GM21526 (cell line): ENCODE measurements at regions not wholly inside any gene's neighbourhood (a gene's known extent, or its start where the extent isn't known, plus 50 kb on each side); places are given as distances from the start of the nearest gene placed in this dataset.

Experiments
- ATAC-seq: cut with Tn5 transposase; IDR thresholded peaks from one replicate; pipeline ENCODE4 v1.9.1; 2021; ENCODE audit warnings: moderate library complexity; ENCODE audit not compliant: unreplicated experiment, low FRiP score

DNA sequence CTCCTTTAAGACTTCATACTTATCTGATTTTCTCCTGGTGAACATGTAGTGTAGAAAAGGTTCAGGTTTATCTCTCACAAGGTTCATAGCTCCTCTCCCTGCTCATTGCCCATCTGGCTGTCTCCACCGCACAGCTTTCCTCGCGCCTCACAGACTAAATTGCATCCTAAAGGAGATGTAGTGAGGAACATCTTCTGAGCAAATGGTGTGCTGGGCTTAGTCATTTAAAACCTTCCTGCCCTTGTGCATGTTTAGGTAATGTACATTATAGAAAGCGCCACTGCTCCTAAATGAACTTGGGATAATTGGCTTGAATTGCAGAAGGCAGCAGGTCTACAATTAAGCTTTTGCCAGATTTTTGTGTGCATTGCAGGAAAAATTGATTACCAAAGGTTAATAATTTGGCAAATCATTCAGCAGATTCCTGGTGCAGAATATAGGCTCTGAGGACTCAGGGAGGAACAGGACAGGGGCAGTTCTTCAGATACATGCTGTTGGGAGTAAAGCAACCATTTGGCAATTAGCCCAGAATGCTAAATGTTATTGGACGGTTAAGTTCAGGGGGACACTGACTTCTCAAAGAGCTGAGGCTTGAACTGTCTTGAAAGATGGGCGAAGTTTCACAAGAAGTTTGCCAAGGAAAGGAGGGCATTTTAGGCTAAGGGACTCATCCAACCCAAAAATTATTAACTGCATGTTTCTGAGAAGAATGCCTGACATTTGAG, 108.4 kb upstream of the CLDN10 start:
- no peak for ATAC-seq

DNA sequence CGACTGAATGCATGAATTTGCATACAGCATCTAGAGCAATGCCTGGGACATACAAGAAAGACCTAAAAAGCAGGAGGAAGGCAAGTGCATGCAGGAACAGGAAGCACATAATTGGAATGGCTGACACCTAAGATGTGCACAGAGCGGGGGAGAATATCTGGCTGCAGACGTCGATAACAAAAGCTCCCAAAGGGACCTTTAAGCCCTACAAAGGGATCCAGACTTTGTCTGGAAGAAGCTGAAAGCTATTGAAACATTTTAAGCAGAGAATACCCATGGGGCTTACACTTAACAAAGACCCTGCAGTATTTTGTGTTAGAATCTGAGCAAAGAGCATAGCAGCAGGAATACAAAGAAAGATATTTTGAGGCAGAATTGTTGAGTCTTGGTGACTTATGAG, 107.4 kb upstream of the CLDN10 start:
- no peak for ATAC-seq

DNA sequence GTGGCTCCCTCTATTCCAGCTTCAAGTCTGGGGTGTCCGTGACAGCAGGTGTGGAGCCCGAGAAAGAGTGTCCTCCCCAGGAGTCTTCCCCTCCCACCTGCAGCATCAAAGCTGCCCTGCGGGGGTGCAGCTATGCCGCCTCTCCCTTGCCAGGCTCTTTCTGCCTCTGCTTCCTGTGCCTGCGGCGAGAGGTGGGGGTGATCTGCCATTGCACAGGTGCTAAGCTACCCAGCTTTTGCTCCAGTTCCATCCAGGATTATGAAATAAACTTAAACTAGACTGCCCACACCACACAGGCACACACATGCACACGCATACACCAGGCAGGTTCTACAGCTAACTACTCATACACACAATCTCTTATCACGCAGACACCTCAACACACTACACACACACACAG, 104.7 kb upstream of the CLDN10 start:
- no peak for ATAC-seq

DNA sequence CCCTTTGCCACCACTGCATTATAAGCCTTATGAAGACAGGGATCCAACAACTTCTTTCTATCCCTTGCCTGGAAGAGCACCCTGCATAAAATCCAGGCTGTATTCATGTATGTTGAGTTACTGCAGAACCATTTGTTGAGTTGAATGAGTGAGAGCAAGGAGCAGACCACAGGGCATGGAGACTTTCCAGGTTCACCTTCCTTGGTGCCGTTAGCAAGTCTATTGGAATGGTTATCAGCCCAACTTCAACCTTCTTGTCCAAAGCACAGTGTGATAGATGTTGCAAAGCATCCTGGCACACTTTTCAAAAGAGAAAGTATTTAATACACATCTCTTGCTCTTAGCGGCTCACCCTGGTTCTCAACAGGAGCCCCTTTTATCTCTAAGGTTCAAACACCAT, 100.9 kb upstream of the CLDN10 start:
- ATAC-seq: no peak

DNA sequence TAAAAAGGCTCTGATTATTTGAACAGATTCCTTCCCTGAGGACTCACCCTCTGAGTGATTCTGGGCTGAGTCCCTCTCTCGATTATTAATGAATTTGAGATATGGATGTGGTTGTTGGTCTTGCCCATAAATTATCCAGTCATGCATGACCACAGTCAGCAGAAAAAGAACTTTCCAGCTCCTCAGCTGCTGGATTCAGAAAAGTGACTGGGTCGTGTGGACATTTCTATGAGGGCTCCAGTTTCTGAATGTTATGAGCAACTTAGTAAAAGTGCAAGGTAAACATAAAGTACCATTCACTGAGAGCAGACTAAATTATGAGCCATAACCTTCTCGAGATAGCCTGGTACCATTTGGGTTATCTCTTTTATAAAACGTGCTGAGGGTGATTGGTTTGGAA, 100.1 kb upstream of the CLDN10 start:
- ATAC-seq: no peak

DNA sequence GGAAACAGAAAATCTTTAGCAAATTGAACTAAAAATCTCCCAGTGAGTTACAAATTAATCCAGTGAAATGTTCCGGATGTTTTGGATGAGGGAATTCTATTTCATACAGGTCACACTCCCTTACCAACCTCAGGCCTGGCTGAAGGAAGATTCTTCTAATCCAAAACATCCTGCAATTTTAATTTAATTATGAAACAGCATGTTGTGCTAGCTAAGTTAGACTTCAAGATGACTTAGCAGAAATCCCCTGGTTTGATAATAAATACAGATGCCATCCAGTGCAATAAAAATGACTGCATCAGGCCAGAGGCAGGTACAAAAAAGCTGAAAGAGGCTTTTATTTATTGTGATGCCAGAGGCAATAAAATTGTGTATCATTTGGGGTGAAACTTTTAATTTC, 96.7 kb upstream of the CLDN10 start:
- no peak for ATAC-seq

DNA sequence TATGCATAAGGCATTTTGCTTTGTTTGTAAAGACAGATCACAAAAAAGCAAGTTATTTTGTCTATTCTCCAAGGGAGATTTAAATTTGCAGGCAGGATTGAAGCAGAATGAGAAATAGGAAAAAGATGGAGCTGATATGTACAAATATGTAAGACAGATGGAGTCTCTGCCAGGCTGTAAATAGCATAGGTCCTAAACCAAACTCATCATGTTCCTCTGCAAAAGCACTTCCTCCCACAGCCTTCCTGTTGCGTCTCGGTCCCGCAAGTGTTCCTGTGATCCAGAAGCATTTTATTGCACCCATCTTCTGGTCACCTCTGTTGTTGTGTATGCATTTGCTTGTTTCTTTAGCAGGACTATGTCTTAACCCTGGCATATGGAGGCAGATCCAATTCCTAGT, 95.7 kb upstream of the CLDN10 start:
- no peak for ATAC-seq

DNA sequence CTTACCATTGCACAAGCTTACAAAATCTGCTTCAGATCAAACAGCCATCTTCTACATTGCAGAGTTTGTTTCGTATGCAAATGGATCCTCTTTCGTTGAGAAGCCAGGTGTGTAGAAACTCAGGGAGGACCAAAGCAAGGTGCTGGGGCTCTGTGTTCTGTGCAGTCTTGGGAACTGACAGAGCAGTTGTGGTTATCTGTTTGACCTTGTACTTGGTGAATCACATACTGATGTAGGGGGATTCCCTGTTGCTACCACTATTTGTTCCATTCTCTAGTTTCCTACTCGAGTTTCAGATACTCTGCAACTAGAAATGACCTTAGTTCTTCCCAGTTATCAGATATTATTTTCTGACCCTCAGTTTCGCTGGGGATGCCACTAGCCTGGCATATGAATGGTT, 95.2 kb upstream of the CLDN10 start:
- peak; percentile 98 for ATAC-seq

DNA sequence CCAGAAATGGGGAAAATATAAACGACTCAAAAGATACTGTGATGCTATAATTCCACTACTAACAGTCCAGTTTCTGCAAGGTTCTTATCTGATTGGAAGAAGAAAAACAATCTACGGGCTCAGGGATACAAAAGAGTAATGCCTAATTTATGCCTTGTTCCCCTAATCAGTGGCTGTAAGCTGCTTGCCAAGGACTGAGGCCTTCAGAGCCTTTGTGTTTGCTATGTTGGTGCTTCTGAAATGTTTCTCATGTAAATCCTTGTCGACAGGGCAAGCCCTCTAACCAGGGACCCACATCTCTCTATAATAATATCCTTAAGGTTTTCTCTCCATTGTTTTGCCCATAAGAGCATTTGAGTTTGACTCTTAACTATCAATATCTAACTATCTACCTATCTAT, 89.7 kb upstream of the CLDN10 start:
- ATAC-seq: no peak

DNA sequence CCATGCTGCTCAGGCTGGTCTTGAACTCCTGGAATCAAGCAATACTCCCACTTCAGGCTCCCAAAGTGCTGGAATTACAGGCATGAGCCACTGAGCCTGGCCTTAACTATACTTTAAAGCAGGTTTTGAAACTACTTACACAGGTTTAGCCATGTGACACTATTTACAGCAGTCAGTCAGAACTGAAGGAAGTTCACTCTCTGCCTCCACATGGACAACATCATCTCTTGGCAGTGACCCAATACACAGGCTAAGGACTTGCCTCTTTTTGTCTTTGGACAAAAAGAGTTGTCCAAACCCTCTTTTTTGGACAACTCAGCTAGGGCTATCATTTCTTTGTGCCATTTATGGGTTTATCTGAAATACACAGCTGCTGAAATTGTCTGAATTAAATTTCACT, 89.0 kb upstream of the CLDN10 start:
- no peak for ATAC-seq

DNA sequence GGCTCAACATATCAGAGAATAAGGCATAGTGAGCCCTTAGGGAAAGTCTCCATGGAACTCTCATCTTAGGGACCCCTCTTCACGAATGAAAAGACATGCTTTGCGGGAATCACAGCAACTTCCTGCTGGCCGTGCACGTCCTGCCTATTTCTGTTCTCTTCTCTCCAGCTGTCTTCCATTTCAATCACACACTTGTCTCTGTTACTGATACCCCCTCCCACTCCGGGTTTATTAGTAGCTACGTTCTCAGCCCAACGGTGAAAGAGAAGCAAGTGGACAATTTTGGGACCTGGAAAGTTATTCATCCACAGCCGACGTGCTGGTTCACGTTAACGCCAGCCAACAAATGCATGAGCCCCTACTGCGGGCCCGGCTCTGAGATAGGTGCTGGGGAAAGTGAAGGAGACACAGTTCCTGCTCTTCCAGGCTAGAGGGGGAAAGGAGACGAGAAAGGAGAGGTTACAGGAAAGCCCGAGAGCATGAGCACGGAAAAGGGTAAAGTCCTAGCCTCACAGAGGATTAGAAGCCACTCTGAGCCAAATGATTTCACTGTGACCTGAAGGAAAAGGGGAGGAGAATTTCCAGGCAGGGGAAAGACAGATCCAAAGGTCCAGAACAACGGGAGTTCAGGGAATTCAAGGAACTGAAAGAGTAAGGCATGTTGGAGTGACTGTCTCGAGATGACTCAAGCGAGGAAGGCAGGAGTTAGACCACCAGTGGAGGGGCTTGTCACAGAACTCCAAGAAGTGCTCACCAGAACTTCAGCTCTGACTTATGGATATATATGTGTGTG, 81.8 kb upstream of the CLDN10 start:
- no peak for ATAC-seq

DNA sequence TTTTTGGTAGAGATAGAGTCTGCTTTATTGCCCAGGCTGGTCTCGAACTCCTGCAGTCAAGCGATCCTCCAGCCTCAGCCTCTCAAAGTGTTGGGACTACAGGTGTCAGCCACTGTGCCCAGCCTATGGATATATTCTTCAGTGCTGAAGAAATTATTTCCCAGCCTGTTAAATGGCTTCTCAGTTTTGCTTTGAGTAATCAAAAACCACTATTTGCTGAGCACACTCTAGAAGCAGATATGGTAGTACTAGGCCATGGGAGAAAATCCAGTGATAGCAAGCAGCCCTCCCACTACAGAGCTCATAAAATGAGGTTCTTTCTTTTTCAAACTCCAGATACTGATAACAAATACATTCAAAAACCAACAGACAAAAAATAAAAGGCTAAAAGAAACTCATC, 80.6 kb upstream of the CLDN10 start:
- ATAC-seq: no peak

DNA sequence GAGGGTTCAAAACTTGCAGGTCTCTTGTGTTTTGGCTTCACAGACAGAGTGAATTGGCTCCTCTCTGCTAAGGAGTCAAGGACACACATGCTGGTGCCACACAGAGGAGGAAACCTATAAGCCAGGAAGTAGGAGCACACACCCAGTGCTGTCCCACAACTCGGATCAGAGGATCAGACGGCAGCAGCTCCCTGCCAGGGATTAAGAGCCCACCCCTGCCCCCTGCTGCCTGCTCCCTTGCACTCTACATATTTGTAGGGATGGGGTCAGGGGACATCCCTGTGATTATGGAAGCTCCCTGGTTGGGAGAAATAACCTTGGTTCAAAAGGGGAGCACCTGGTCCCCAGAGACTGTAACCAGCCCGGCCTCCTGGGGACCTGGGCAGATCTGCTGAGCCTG, 77.5 kb upstream of the CLDN10 start:
- no peak for ATAC-seq

DNA sequence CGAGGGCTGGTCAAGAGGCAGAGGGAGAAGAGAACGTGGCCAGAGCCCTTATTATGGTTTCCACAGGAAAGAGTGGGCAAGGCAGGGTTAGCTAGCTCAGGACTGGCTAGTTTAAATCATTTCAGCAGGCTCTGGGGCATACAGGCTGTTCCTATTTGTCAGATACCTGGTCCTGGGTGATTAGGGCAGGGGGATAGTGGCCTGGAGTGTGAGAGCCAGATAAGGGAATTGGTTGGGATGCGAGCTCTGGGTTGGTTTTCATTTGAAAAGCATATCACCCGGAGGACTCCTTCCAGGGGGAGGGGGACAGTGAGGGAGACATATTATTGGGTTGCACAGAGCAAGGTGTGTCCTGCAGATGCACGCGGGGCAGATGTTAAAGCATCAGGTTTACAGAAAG, 75.3 kb upstream of the CLDN10 start:
- no peak for ATAC-seq

DNA sequence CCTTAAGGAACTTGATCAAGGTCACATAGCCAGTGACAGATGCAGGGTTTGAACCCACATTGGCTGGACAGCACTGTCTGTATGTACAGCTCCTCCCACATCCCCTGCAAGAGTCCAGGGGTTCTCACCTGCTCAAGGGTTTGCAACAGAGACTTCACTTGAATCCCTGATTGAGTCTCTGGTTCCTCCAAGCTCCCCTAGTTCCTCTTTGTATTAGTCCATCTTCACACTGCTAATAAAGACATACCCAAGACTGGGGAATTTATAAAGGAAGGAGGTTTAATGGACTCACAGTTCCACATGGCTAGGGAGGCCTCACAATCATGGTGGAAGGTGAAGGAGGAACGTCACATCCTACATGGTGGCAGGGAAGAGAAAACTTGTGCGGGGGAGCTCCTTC, 72.8 kb upstream of the CLDN10 start:
- ATAC-seq: peak; percentile 22

DNA sequence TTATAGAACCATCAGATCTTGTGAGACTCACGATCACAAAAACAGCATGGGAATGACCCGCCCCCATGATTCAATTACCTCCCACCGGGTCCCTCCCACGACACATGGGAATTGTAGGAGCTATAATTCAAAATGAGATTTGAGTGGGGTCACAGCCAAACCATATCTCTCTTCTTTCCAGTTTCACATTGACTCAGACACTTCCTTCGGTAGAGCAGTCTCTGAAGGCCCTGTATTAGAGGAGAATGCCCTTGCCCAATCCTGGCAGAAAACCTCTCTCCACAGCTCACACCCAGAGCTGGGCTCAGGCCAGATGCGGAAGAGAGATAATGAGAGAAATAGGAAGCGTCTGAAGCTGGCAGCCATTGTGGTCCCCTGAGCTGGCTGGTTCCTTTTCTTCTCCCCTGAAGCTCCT, 72.4 kb upstream of the CLDN10 start:
- peak; percentile 68 for ATAC-seq

DNA sequence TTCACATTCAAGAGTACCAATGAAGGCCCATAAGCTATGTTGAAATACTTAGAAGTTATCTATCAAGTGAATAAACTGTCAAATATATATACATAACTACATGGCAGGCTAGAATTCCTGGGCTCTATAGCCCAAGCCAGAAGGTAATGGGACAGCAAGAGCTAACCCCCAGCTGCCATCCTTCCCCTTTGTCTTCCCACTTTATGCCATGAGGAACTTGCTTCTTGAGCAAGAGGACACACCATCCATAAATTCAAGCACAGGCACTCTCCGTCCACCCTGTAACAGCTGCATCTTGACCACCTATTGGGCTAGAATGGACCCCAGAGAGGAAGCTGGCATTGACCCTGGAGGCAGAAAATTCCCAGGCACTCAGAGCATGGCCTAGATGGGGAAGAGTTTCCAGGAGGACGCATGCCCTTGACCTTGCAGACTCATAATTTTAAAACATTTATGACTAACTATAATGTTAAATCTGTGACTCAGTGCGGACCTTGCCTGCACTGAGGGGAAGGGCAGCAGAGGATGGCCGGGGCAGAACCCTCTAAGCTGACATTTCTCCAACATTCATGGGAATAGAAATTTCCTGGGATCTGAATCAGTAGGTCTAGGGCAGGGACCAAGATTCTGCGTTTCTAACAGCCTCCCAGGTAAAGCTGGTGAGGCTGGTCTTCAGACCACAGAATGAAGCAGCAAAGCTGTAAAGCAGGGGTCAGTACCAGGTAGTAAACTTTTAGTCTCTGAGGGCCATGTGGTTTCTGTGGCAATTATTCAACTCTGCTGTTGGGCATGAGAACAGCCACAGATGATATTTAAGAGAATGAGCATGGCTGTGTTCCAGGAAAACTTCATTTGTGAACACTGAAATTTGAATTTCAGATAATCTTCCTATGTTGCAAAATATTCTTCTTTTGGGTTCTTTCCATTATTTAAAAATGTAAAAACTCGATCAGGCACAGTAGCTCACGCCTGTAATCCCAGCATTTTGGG, 71.4 kb upstream of the CLDN10 start:
- no peak for ATAC-seq

DNA sequence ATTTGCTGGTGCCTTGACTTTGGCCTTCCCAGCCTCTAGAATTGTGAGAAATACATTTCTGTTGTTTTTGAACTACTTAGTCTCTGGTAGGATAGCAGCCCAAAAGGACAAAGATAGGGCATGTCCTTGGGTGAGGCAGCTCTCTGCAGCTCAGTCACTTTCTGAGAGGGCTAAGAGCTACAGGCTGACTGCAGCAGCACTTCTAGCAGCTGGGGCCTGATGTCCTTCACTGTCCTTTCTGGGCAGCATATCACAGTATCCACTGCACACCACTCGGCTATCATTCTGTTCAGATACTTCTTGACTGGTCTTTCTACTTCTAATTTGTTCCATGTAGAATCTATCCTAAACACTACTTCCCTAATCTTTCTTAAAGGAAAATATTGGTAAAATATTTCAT, 68.5 kb upstream of the CLDN10 start:
- no peak for ATAC-seq

DNA sequence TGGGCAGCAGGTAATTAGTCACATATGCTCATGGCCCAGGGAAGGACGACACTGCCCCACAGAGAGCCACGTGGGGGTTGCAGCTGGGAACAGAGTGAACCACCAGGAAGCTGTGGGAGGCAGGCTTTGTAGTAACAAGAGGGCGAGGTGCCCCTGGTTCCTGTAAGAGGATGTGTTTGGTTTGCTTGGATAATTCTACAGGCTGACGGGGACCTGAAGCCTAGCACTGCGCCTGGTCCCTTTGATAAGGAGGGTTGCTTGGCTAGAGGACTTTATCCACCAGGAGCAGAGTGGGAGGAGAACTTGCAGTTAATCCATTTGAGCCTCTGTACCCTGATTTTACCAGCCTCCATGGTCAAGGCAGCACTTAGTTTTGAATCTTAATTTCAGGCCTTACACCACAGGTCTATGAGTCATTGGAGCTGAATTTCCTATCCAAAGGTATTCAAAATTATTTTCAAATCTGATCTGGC, 67.4 kb upstream of the CLDN10 start:
- ATAC-seq: no peak

DNA sequence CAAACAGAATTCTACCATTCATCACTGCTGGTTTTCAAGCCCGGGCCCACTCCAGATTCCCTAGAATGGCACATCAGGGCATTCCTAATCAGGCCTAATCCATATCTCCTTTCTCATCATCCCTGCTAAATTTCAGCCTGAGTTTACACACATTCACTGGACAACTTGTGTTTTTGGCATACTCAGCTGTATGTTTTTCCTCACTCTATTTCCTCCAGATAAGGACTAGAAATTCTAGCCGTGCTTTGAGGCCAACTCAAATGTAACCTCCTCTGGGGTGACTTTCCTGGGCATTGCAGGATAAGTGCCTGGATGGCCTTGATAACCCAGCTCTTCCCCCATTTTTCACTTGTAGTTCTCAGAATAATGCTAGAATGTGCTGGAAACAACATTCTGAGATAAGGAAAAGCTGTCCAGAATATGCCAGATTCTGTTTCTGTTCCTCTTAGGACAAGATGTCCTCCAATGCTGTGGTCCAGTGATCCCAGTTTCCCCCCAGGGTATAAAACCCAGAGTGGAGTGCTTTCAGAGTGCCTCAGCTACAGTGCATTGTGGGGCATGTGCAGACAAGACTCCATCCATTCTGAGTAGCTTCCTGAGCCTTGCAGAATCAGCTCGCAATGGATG, 66.9 kb upstream of the CLDN10 start:
- ATAC-seq: no peak
